ENCODE measurements at regions not wholly inside any gene's neighbourhood (a gene's known extent, or its start where the extent isn't known, plus 50 kb on each side); places are given as distances from the start of the nearest gene placed in this dataset.

DNA sequence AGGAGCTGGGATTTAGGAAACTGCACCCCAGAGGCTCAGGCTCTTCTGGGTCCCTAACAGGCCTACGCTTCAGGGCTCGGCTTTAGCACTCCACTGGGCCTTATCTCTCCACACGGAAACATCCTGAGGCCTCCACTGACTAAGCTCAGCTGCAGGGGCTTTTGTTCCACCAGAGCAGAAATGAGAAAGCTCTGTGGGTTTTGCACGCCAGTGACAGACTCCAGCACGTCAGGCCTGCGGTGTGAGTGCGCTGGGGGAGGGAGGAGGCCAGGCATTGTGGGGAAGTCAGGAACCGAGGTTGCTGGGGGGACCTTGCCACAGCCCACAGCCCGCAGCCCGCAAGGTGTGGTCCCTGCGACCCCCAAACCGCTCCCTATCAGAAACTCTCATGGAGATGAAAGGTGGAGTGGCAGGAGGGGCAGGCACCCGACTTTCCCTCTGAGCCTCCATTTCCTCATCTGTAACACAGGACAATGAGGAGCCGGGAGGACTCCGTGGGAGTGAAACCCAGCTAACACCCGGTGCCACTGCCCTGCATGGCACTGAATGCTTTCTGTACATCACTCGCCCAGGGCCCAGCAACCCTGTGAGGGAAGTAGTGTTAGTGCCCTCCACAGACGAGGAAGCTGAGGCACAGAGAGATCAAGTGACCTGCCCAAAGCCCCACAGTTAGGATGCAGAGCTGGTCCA is 106.5 kb downstream of the TPRA1 start:
- DNase-seq, result no peak

DNA sequence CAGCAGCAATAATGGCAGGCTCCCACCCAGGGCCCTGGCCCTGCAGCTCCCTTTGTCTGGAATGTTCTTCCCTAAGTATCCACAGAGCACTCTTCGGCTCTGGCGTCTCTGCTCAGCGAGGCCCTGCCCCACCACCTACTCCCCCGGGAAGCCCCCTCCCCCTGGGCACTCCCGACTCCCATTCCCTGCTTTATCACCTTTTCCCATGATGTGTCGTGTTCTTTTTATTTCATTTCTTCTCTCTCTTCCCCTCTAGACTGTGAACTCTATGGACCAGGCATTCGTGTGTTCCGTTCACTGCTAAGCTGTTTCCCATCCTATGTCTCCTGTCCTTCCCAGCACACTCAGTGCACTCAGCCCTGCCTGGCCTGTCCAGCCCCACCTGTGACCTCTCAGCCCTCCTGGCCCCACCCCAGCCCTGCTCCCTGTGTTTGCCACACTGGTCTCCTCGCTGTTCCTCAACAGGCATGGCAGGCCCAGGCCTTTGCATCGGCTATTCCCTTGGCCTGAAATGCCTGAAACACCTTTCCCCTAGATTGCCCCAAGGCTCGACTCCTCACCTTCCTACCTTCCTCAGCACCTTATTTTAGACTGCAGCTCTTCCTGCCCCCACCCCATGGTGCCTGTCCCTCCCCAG is 107.4 kb downstream of the TPRA1 start:
- no peak for DNase-seq

DNA sequence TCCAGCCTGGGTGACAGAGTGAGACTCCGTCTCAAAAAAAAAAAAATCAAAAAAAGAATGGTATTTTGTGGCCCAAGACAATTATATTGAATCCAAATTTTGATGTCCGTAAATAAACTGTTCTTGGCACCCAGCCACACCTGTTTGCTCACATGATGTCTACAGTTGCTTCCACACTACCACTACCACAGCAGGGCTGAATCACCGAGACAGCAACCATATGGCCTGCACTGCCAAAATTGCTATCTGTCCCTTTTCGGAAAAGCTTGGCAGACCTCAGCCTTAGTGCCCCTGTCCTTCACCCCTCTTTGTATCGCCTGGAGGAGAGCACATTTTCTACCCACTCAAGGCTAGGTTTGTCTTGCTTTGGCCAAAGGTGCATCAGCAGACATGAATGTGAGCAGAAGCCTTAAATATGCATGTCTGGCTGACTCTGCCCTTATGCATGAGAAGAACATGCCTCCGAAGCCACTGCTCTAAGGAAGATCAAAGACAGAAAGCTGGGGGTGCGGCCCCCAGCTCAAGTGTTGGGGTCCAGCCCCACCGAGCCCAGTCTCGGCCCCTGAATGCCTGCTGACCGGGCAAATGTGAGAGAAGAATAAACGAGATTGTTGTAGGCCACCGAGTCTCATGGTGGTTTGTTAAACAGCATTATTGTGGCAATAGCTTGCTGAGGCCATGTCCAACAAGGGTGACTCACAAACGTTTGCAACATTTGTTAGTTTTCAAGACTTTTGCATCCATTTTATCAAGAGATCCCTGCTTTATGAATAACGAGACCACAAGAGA is 108.1 kb downstream of the TPRA1 start:
- no peak for DNase-seq

- no peak for DNase-seq
Observed at GRCh38 chr3:127480196-127480954, 110.2 kb downstream of the TPRA1 start.

- DNase-seq, result peak; percentile 15
Observed at GRCh38 chr3:127479449-127479848, 111.1 kb downstream of the TPRA1 start.

GRCh38 chr3:127478922-127479321 is 111.6 kb downstream of the TPRA1 start:
- DNase-seq, result no peak

- DNase-seq, result no peak
Observed at GRCh38 chr3:127477396-127477795, 113.1 kb downstream of the TPRA1 start.

- no peak for DNase-seq
Observed at GRCh38 chr3:127476936-127477335, 113.6 kb downstream of the TPRA1 start.

DNA sequence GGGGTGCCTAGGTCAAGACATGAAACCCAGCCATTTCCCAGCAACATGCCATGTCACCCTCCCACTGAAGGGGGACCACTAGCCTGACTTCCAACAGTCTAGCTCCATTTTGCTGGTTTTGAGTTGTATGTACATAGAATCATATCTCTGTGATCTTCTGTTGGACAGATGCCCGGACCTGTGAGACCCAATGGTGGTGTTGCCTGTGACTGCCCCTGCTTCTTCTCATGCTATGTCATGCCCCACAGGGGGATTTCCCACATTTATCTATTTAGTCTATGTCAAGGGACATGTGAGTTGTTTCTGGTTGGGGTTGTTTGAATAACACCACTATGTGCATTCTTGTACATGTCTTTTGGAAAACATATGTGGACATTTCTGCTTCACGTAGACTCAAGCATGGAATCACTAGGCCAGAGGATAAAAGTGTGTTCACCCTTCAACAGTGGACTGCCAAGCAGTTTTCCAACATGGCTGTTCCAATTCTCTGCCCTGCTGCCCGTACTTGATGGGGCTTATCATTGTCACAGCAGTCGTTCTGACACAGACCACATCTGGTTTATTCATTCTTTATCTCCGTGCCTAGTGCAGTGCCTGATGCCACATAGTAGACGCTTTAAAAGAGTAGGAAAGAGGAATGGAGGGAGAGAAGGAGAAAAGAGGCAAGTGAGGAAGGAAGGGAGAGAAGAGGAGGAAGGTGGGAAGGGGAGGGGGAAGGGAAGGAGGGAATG is 114.4 kb downstream of the TPRA1 start:
- DNase-seq, result no peak

DNA sequence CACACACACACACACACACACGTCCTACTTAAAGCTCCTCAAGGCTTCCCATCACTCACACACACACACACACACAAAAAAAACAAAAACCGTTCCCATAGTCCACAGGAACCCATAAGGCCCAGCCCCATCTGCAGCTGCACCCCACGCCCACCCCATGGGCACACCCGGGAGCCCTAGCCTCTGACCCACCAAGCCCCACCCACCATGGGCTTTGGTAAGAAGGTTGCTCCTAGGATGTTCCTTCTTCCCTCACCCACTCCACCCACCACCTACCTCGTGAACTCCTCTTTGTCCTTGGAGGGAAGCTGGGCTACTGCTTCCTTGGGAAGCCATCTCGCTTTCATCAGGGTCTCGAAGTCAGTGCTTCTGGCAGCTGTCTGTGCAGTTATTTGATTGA is 115.1 kb downstream of the TPRA1 start:
- DNase-seq, result no peak

GRCh38 chr3:127473244-127474024 is 117.1 kb downstream of the TPRA1 start:
- DNase-seq, result no peak

- no peak for DNase-seq
Observed at GRCh38 chr3:127472506-127472905, 118.0 kb downstream of the TPRA1 start.

GRCh38 chr3:127471142-127471541 is 119.4 kb downstream of the TPRA1 start:
- DNase-seq, result no peak

GRCh38 chr3:127469760-127470159 is 120.8 kb downstream of the TPRA1 start:
- DNase-seq, result no peak

- no peak for DNase-seq
Observed at GRCh38 chr3:127467391-127467790, 123.1 kb downstream of the TPRA1 start.

DNA sequence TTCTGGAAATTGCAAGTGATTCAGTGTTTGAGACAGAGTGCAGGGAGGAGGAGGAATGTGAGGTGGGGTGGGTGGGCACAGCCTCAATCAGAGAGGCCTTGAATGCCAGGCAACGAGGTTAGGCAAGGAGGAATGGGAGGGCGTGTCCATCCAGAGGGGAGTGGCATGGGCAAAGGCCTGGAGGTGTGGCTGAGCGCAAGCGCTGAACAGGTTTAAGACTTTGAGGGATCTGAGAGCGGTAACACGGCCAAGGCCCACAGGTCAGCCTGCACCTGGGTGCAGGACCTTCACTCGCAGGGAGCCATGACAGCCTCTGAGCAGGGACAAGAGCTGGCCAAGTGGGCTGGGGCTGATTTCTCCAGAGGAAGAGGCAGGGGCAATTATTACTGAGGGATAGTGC is 125.9 kb downstream of the TPRA1 start:
- DNase-seq, result no peak

DNA sequence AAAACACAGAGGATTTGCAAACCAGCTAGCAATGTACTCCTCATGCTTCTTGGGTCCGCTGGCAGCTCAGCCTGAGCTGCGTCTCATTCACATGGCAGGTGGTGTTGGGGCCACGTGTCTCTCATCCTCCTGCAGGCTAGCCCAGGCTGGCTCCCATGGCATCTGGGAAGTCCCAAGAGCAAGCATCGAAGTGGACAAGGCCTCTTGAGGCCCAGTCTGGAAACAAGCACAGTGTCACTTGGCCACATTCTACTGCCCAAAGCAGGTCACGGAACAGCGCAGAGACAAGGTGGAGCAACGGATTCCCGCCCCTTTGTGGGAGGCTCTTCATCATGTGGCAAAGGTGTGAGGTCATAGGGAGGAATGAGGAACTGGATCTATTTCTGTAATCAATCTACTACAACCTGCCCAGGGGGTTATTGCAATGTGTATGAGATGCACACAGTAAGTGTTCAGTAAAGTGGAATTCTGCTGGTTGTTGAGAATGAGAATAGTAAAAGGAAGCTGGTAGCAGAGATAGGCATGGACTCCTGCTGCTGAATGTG is 128.3 kb downstream of the TPRA1 start:
- no peak for DNase-seq

- no peak for DNase-seq
Observed at GRCh38 chr3:127461286-127461910, 129.1 kb downstream of the TPRA1 start.

DNA sequence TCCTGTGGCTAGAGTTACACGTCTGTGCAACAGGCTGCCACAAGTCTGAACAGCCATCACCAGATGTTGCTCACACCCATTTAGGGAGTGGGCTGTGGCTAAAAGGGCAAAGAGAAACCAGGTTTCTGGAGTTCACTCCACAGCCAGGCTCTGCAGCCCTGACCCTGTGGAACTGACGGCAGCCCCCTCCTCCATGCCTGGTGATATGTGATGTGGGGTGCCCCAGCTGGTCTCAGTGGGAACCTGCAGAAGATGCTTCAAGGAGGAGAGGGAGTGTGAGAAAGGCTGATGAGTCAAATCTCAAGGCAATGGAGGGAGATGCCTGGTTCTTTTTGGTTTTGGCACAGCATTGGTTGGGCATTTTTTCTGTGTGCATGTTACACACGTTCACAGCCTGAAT is 130.6 kb downstream of the TPRA1 start:
- DNase-seq, result no peak

DNA sequence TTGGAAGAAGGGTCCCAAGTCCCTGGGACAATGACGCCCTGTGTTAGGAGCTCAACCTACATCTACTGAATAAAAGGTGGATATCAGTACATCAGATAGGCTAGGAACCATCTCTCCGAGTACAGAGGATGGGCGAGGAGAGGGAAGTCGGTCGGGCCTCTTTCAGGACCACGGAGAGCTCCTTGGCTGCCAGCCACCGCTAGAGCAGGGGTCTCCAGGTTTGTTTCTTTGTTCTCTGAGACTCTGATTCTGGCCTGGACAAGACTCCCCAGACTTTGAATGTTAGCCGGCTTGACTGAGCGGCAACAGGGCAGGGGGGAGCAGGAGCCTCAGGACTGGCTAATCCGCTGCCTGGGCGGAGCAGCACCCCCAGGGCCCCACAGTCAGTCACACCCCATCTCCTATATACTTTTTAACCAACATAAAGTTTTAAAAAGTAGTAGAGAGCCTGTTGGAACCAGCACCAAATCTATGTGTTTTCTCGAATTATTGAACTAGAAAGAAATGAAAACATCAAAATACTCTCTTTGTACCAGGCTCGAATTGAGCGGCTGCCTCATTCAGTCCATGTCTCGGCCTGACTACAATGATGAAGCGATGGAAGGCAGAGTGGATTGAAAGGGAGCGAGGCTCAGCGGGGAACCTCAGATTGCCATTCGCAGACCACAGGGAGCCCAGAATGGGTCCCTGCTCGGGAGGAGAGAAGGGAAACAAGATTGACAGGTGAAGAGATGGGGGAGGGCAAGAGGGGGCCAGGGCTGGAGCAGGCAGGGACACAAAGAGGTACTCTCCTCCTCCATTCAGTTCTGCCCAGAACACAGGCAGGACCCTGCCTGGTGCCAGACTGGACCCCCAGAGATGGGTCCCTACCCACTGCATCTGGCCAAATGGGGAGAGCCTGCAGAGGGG is 131.6 kb downstream of the TPRA1 start:
- DNase-seq, result no peak

Measured in SHP77 treated with DMSO at 0.1 percent for 48 hours (cell line).